Large intestine (tissue), 3 donors: ENCODE measurements at regions not wholly inside any gene's neighbourhood (a gene's known extent, or its start where the extent isn't known, plus 50 kb on each side); places are given as distances from the start of the nearest gene placed in this dataset.

Experiments
- DNase-seq, 2 donors: peaks; one replicate each; pipeline versions ENCODE4 v3.0.0 to v3.0.0-alpha.2; 2013
- H3K27ac ChIP-seq: one replicate; pipeline ENCODE4 v1.5.1; 2013; ENCODE audit warnings: low read length
- H3K27me3 ChIP-seq: 2 replicates; pipeline ENCODE4 v1.6.1; 2013; ENCODE audit warnings: low read length; ENCODE audit not compliant: control insufficient read depth, insufficient read depth
- H3K36me3 ChIP-seq: 2 replicates; pipeline ENCODE4 v1.6.1; 2013; ENCODE audit warnings: low read length; ENCODE audit not compliant: control insufficient read depth, insufficient read depth
- H3K4me1 ChIP-seq: one replicate; pipeline ENCODE4 v1.6.1; 2013; ENCODE audit warnings: low read length; ENCODE audit not compliant: control insufficient read depth, insufficient read depth
- H3K4me3 ChIP-seq: one replicate; pipeline ENCODE4 v1.5.1; 2013; ENCODE audit warnings: low read length
- H3K9me3 ChIP-seq: one replicate; pipeline ENCODE4 v1.6.1; 2013; ENCODE audit warnings: mild to moderate bottlenecking, low read depth, low read length, moderate library complexity; ENCODE audit not compliant: control insufficient read depth
- WGBS: methylation state at CpG from one replicate; pipeline ENCODE4 v1.1.5; 2013; ENCODE audit warnings: low lambda C conversion rate; ENCODE audit not compliant: insufficient coverage; 5-methylcytosine and 5-hydroxymethylcytosine counted together

DNA sequence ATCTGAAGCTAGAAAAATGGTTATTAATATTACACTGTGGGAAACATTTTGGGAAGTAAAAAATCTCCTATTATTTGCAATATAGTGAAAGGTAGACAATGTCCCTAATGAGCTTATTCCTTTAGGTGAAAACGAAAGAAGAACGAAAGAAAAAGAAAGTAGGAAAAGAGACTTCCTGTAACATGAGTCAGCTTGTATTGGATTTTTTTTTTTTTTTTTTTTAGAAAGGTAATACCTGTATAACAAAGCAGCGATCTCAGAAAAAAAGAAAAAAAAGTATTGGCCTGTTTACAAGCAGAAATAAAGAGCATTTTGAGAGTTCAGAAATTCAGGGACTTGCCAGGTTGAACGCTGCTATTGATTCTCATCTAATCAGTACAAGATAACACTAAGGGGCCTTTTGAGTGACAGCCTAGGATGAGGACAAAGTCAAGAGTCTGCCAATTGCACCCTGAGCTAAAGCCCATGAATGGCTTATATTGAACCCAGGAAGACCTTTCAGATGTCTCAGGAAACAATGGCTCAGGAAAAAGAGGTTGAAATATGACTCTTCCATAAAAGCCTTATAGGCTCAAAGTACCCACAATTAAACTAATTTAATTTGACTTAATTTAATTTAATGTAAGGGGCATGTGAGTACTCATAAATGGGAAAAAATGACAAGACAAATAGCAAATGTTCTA is 615.6 kb upstream of the CDH2 start:
- peaks cover 23% of the 10 kb centered on the region for H3K4me1 ChIP-seq
- H3K27ac ChIP-seq: peak overlapping the region; percentile 64
- no peaks in the 10 kb centered on the region for H3K9me3 ChIP-seq
- peak; percentile 61 to 81 for DNase-seq
- no peak overlapping the region for H3K4me3 ChIP-seq
- H3K27me3 ChIP-seq: no peaks in the 10 kb centered on the region
- 23% methylated on average over 2 of the region's 4 CpGs for WGBS
- H3K36me3 ChIP-seq: no peaks in the 10 kb centered on the region

DNA sequence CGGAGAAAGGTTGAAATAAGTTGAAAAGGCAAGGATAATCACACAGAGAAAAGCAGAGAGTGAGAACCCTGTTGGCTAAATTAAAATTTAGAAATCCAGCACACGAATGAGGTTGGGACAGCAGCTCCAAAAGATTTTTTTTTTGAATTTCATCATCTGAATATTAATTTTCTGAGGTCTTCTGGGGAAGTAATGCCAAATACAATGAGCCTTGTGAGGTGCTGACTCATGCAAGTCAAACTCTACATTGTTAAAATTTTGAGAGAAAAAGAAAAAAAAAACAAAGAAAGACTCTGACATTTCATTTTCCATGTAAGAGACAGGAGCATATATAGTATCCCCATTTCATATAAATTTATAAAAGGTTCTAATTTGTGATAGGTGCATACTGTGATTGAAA is 614.2 kb upstream of the CDH2 start:
- H3K27ac ChIP-seq: no peak overlapping the region
- H3K36me3 ChIP-seq: no peaks in the 10 kb centered on the region
- no peak for DNase-seq
- peaks cover 27% of the 10 kb centered on the region for H3K4me1 ChIP-seq
- no peak overlapping the region for H3K4me3 ChIP-seq
- H3K27me3 ChIP-seq: no peaks in the 10 kb centered on the region
- H3K9me3 ChIP-seq: no peaks in the 10 kb centered on the region
- 100% methylated on average over 1 of the region's 2 CpGs for WGBS

DNA sequence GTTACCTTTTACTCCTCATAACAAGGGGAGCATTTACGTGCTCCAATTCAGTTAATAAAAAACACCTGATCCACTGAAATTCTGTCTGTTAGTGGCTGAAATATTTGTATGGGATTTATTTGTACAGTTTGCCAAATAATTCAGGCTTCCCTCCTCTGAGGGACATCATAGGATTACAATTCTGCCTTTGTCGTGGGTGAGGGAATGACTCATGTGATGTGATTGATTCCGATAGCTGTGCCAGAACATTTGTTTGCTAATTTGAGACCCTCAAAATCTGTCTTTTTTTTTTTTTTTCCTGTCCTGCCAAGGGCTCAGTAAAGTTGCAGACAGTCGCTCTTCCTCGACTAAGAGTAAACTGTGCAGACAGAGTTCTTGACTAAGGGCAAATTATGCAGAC is 612.6 kb upstream of the CDH2 start:
- Histone ChIP-seq H3K4me1 (peaks cover 27% of the 10 kb centered on the region), H3K36me3 (no peaks in the 10 kb centered on the region), H3K4me3 (no peak overlapping the region), H3K27me3 (no peaks in the 10 kb centered on the region), H3K9me3 (no peaks in the 10 kb centered on the region), H3K27ac (no peak overlapping the region)
- DNase-seq: no peak
- no CpG with 5 or more reads among the region's 5 CpGs for WGBS

DNA sequence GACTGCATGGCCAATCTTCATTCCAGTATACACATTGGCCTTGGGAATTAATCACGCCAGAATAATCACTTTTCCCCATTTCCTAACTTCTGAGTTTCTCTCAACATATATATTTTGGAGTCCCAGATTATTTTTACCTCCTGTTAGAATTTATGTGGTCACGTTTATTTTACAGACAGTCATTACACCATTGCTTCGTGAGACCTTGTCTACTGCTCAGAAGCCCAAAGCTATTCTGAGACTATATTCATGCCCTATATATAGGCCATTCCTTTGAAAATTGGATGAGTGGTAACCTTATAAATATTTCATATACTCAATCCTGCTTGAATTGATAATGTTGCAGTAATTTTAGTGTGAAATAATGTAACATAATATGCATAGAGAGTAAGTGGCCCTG is 610.0 kb upstream of the CDH2 start:
- Histone ChIP-seq H3K4me1 (peaks cover 14% of the 10 kb centered on the region), H3K4me3 (no peak overlapping the region), H3K27ac (no peak overlapping the region), H3K9me3 (no peaks in the 10 kb centered on the region), H3K36me3 (no peaks in the 10 kb centered on the region), H3K27me3 (no peaks in the 10 kb centered on the region)
- no peak for DNase-seq
- WGBS: 67% methylated on average over 3 of the region's 3 CpGs

DNA sequence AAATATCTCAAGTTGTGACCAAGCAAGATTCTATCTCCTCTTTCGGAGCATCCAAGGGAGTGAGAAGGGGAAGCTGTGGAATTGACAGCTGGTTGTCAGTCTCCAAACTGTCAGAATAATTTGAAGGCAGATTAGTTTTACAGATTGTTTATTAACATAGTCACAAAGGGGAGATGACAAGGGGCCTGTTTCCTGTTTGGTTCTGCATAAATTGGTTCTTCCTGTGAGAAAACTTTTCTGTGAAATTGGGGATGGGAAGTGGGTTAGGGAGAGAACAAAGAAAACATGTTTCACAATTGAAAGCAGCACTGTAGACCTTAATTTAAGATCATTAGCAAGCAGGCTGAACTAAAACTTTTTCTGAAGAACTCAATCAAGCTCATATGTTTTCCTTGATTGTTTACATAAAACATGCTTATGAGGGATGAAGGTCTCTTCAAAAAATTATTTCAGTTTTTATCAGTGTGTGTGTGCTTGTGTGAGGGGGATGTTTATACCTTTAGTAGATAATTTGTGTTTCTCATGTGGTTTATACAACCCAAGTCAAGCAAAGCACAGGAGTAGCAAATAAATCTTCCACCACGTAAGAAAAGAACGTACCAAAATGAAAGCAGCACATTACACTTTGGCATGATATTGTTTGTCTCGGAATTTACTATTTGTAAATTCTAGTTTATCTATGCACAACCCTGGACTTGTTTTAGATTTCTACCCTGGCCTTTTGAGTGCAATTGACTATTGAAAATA is 604.9 kb upstream of the CDH2 start:
- DNase-seq: no peak
- 50% methylated on average over 2 of the region's 4 CpGs for WGBS

DNA sequence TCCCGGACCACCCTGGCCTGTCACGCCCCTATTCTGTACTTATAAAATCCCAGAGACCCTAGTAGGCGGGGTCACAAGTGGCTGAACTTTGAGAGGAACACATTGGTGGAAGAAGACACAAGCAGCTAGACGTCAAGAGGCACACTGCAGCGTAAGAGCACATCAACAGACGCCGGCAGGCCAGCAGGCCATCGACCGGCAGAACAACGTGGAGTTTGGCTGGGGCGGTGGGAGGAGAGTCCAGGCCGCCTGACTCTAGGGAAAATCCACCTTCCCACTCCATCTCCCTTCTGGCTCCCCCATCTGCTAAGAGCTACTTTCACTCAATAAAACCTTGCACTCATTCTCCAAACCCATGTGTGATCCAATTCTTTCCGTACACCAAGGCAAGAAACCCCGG is 601.8 kb upstream of the CDH2 start:
- no peaks in the 10 kb centered on the region for H3K4me1 ChIP-seq
- H3K27ac ChIP-seq: no peak overlapping the region
- DNase-seq: no peak
- WGBS: no CpG with 5 or more reads among the region's 14 CpGs
- no peaks in the 10 kb centered on the region for H3K36me3 ChIP-seq
- no peaks in the 10 kb centered on the region for H3K27me3 ChIP-seq
- H3K4me3 ChIP-seq: no peak overlapping the region
- no peaks in the 10 kb centered on the region for H3K9me3 ChIP-seq

More for the DNA sequence above, 604.9 kb upstream of the CDH2 start:
- Histone ChIP-seq H3K36me3 (no peaks in the 10 kb centered on the region), H3K27ac (no peak overlapping the region), H3K4me3 (no peak overlapping the region), H3K4me1 (no peaks in the 10 kb centered on the region), H3K9me3 (no peaks in the 10 kb centered on the region), H3K27me3 (no peaks in the 10 kb centered on the region)

DNA sequence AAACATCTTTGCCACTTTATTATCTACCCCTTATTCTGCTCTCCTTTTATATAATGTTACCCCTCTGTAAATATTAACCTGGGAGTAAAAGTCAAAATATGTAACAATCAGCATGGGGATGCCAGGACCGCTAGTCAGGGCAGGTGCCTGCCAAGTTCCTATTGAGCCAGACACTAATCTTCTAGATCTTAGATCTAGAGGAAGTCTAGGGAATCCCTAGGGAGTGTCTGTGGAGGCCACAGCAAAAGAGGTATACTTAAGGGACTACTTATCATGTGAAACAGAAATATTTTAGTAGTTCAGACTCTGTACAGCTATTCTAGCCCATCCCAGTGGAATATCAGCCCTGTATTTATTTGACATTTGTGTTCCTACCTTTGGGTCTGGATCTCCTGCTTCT is 600.8 kb upstream of the CDH2 start:
- no peak for DNase-seq
- Histone ChIP-seq H3K4me3 (no peak overlapping the region), H3K9me3 (no peaks in the 10 kb centered on the region), H3K36me3 (no peaks in the 10 kb centered on the region), H3K4me1 (no peaks in the 10 kb centered on the region), H3K27ac (no peak overlapping the region), H3K27me3 (no peaks in the 10 kb centered on the region)
- no CpG with 5 or more reads among the region's 1 CpG for WGBS

DNA sequence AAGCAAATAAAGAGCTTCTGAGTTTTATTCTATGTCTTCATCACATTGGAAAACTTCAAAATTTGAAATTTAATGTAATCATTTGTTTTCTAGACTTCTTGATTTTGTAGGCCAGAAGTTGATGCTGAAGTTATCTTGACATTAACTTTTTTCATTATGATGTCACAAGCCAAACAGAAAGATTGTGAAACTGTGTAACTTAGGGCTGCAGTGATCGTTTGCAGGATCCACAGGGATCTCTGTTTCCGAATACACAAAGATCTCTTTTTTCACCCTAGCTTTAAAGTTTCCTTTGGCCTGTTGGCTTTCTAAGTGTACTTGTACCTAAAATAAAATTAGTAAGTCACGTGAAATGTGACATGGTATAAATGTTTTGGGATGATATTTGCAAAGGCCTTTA is 594.9 kb upstream of the CDH2 start:
- no peak for DNase-seq
- Histone ChIP-seq H3K4me3 (no peak overlapping the region), H3K36me3 (no peaks in the 10 kb centered on the region), H3K27me3 (no peaks in the 10 kb centered on the region), H3K4me1 (no peaks in the 10 kb centered on the region), H3K9me3 (no peaks in the 10 kb centered on the region), H3K27ac (no peak overlapping the region)
- 83% methylated on average over 1 of the region's 3 CpGs for WGBS

DNA sequence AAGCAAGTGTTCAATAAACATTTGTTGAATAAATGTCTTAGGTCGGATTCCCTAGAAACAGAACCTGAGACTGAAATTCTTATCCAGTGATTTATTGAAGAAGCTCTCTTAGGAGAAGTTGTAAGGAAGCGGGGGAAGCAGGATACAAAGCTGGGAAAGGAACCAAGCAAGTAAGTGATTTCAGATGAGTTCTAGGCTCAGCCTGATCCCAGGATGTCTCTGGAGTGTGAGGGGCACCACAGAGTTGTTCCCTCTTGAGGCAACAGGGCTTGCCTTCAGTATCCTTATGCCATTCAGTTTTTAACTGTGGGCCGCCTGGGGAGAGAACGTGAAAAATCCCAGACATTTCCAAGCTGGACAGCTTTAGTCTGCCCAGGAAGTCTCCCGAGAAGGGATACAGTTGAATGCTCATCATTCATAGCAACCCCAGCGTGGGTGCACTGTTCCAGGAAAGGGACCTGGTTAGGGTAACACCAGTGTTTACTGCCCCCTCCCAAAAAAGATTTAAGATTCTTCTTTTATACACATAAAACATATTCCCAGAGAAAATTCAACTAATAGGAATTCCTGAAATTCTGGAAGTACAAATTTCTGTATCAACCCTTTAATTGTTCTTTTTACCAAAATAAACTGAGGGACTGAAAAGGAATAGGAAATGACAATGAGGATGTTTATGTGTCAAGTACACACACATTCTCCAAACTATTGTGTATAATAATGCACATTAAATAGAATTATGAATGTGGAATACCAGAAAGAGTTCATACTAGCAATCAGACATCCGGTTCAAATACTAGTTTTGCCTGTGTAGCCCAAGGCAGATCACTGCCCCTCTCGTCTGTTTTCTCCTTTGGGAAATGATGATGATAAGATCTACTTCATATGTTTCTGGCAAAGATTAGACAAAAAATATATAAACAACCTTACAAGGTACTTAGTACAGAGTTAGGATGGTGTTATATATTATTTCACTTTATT is 592.1 kb upstream of the CDH2 start:
- no peaks in the 10 kb centered on the region for H3K9me3 ChIP-seq
- 80% methylated on average over 1 of the region's 8 CpGs for WGBS
- DNase-seq: no peak
- no peak overlapping the region for H3K4me3 ChIP-seq
- H3K4me1 ChIP-seq: no peaks in the 10 kb centered on the region
- no peaks in the 10 kb centered on the region for H3K27me3 ChIP-seq
- no peak overlapping the region for H3K27ac ChIP-seq
- no peaks in the 10 kb centered on the region for H3K36me3 ChIP-seq

DNA sequence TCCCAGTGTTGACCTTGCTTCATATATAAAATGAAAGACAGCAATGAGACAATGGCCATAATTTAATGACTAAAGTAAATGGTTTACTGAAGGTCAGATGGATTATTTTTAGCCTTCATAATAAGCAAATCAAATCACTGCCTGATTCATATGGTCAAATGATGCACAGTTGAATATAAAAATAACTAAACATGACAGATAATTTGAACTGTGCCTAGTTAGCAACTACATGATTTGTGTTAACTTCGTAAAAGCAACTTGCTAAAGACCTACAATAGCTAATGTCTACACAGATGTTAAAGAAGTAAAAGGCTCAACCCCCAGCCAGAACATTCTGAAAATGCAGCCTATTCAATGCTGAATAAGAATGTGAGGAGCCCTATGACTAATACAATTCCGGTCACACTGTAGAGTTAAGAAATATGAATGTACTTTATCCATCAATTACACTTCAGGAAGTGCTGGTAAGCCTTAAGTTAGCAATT is 590.8 kb upstream of the CDH2 start:
- no peak overlapping the region for H3K4me3 ChIP-seq
- H3K9me3 ChIP-seq: no peaks in the 10 kb centered on the region
- H3K27ac ChIP-seq: no peak overlapping the region
- no peaks in the 10 kb centered on the region for H3K36me3 ChIP-seq
- H3K4me1 ChIP-seq: no peaks in the 10 kb centered on the region
- no CpG with 5 or more reads among the region's 2 CpGs for WGBS
- no peak for DNase-seq
- H3K27me3 ChIP-seq: no peaks in the 10 kb centered on the region
